Calu3 (cell line): ENCODE measurements at regions not wholly inside any gene's neighbourhood (a gene's known extent, or its start where the extent isn't known, plus 50 kb on each side); places are given as distances from the start of the nearest gene placed in this dataset.

Experiments used
- BruUV-seq: library from RNA; stranded (reverse); fragments of 400-500 nt; replicated peaks from 2 replicates; lab custom pipeline; 2021; lab: Mats Ljungman, UMichigan
- CTCF ChIA-PET: fragments of 300-600 bp; sonication (Branson Sonifier 250); formaldehyde crosslinking; loops from one replicate; lab custom pipeline; 2022; ENCODE audit warnings: antibody characterized with exemption; lab: Charles Lee
- DNase-seq: peaks from one replicate; pipeline ENCODE4 v3.0.0; 2022
- H3K27ac Mint-ChIP-seq: one replicate; pipeline ENCODE4 v1.8.0; 2022; ENCODE audit warnings: mixed read lengths; ENCODE audit not compliant: unreplicated experiment
- H3K27me3 Mint-ChIP-seq: one replicate; pipeline ENCODE4 v1.8.0; 2022; ENCODE audit warnings: mixed read lengths; ENCODE audit not compliant: unreplicated experiment
- H3K36me3 Mint-ChIP-seq: one replicate; pipeline ENCODE4 v1.8.0; 2022; ENCODE audit warnings: mild to moderate bottlenecking, moderate library complexity, mixed read lengths; ENCODE audit not compliant: insufficient read depth, unreplicated experiment
- H3K4me1 Mint-ChIP-seq: one replicate; pipeline ENCODE4 v1.8.0; 2022; ENCODE audit warnings: mild to moderate bottlenecking, low read depth, mixed read lengths; ENCODE audit not compliant: unreplicated experiment
- H3K4me3 Mint-ChIP-seq: one replicate; pipeline ENCODE4 v1.8.0; 2022; ENCODE audit warnings: mild to moderate bottlenecking, low read depth, moderate library complexity, mixed read lengths; ENCODE audit not compliant: unreplicated experiment
- H3K9me3 Mint-ChIP-seq: one replicate; pipeline ENCODE4 v1.8.0; 2022; ENCODE audit warnings: low read depth, mixed read lengths; ENCODE audit not compliant: unreplicated experiment
- CTCF ChIP-seq: fragments of 200-600 bp; IDR thresholded peaks from one replicate; pipeline ENCODE4 v1.8.0; 2022; ENCODE audit warnings: antibody characterized with exemption; ENCODE audit not compliant: unreplicated experiment
- intact Hi-C: fragments of 100-400 bp; cut with micrococcal nuclease; formaldehyde crosslinking; loops from one replicate; pipeline ENCODE4 v1.10.0; 2022; ENCODE audit not compliant: unreplicated experiment

- no peak for DNase-seq
Measured at GRCh38 chr11:71186806-71187205, 65.6 kb downstream of the SHANK2 start.

GRCh38 chr11:71185411-71185810 is 67.0 kb downstream of the SHANK2 start:
- peaks cover 19% of the 10 kb centered on the region for H3K36me3 Mint-ChIP-seq
- no peak for TF ChIP-seq CTCF
- H3K9me3 Mint-ChIP-seq, result no peaks in the 10 kb centered on the region
- DNase-seq, result no peak
- intact Hi-C loops, result no loop called here
- no peaks in the 10 kb centered on the region for H3K27me3 Mint-ChIP-seq
- no peak overlapping the region for H3K27ac Mint-ChIP-seq
- BruUV-seq, result no TSS peak
- H3K4me3 Mint-ChIP-seq, result no peak overlapping the region
- peaks cover 10% of the 10 kb centered on the region for H3K4me1 Mint-ChIP-seq
- CTCF ChIA-PET, result no interaction called here

More at GRCh38 chr11:71186806-71187205, 65.6 kb downstream of the SHANK2 start:
- no peak overlapping the region for H3K27ac Mint-ChIP-seq
- no peaks in the 10 kb centered on the region for H3K27me3 Mint-ChIP-seq
- H3K9me3 Mint-ChIP-seq, result no peaks in the 10 kb centered on the region
- peaks cover 19% of the 10 kb centered on the region for H3K36me3 Mint-ChIP-seq
- BruUV-seq, result no TSS peak
- H3K4me1 Mint-ChIP-seq, result no peaks in the 10 kb centered on the region
- TF ChIP-seq CTCF, result no peak
- CTCF ChIA-PET, result no interaction called here
- intact Hi-C loops, result no loop called here
- H3K4me3 Mint-ChIP-seq, result no peak overlapping the region

- Mint-ChIP-seq H3K36me3 (peaks cover 19% of the 10 kb centered on the region), H3K9me3 (no peaks in the 10 kb centered on the region), H3K27me3 (no peaks in the 10 kb centered on the region), H3K27ac (no peak overlapping the region), H3K4me1 (peaks cover 18% of the 10 kb centered on the region), H3K4me3 (no peak overlapping the region)
- CTCF ChIA-PET, result no interaction called here
- no TSS peak for BruUV-seq
- intact Hi-C loops, result no loop called here
- DNase-seq, result no peak
- TF ChIP-seq CTCF, result no peak
Measured at GRCh38 chr11:71184421-71185210, 67.8 kb downstream of the SHANK2 start.

GRCh38 chr11:71183878-71184277 is 68.5 kb downstream of the SHANK2 start:
- H3K4me3 Mint-ChIP-seq, result no peak overlapping the region
- H3K4me1 Mint-ChIP-seq, result peaks cover 23% of the 10 kb centered on the region
- no peak for TF ChIP-seq CTCF
- CTCF ChIA-PET, result no interaction called here
- no TSS peak for BruUV-seq
- H3K36me3 Mint-ChIP-seq, result peaks cover 16% of the 10 kb centered on the region
- no peaks in the 10 kb centered on the region for H3K9me3 Mint-ChIP-seq
- no peak for DNase-seq
- no peak overlapping the region for H3K27ac Mint-ChIP-seq
- no peaks in the 10 kb centered on the region for H3K27me3 Mint-ChIP-seq
- intact Hi-C loops, result no loop called here
